K562 (cell line): ENCODE measurements at regions not wholly inside any gene's neighbourhood (a gene's known extent, or its start where the extent isn't known, plus 50 kb on each side); places are given as distances from the start of the nearest gene placed in this dataset.

ENCODE experiments used
- ARID3A ChIP-seq: IDR thresholded peaks from 2 replicates; pipeline ENCODE4 v1.6.1; 2012; ENCODE audit warnings: low read depth, low read length, improper control_type of control experiment, borderline replicate concordance
- ARNT ChIP-seq, 2 experiments: fragments of 450-650 bp; IDR thresholded peaks; 2 replicates each; pipeline ENCODE4 v1.6.1; 2016; ENCODE audit warnings: mild to moderate bottlenecking in 1 of 2
- CHD2 ChIP-seq: IDR thresholded peaks from 2 replicates; pipeline ENCODE4 v1.6.1; 2011; ENCODE audit warnings: low read depth, low read length
- CREM ChIP-seq: IDR thresholded peaks from 2 replicates; pipeline ENCODE4 v1.6.1; 2014; ENCODE audit warnings: antibody characterized with exemption, low read depth
- DPF2 ChIP-seq: fragments of 450-650 bp; IDR thresholded peaks from 2 replicates; pipeline ENCODE4 v1.6.1; 2016
- HLTF ChIP-seq: fragments of 450-650 bp; IDR thresholded peaks from 2 replicates; pipeline ENCODE4 v1.6.1; 2016
- IRF2 ChIP-seq: sonication (generic); formaldehyde crosslinking; IDR thresholded peaks from 2 replicates; pipeline ENCODE4 v1.8.1; 2022; ENCODE audit warnings: mild to moderate bottlenecking, missing genetic modification reagents
- KDM1A ChIP-seq, 2 experiments: fragments of 450-650 bp; IDR thresholded peaks; 2 replicates each; pipeline ENCODE4 v1.6.1; 2016; ENCODE audit warnings: mild to moderate bottlenecking in 2 of 2
- LCOR ChIP-seq: sonication (generic); formaldehyde crosslinking; IDR thresholded peaks from 2 replicates; pipeline ENCODE4 v1.8.0; 2022; ENCODE audit warnings: mild to moderate bottlenecking, missing genetic modification reagents
- MCM7 ChIP-seq, 2 experiments: fragments of 450-650 bp; IDR thresholded peaks; 2 replicates each; pipeline ENCODE4 v1.6.1; 2016 to 2018
- MYBL2 ChIP-seq, 2 experiments: fragments of 450-650 bp in 1 of 2; sonication (generic) in 1 of 2; formaldehyde crosslinking in 1 of 2; IDR thresholded peaks; 2 replicates each; pipeline versions ENCODE4 v1.6.1 to v1.8.1; 2017 to 2022; ENCODE audit warnings: borderline replicate concordance in 1 of 2, inconsistent platforms in 1 of 2, low read depth in 1 of 2, mild to moderate bottlenecking in 1 of 2, missing genetic modification reagents in 1 of 2, moderate library complexity in 1 of 2
- NFRKB ChIP-seq: fragments of 450-650 bp; IDR thresholded peaks from 2 replicates; pipeline ENCODE4 v1.6.1; 2016; ENCODE audit warnings: low read depth
- OTX1 ChIP-seq: fragments of 450-650 bp; formaldehyde crosslinking; IDR thresholded peaks from 2 replicates; pipeline ENCODE4 v1.4.0; 2022; ENCODE audit warnings: mild to moderate bottlenecking
- PHF20 ChIP-seq: fragments of 450-650 bp; IDR thresholded peaks from 2 replicates; pipeline ENCODE4 v1.6.1; 2018; ENCODE audit not compliant: partially characterized antibody
- TEAD1 ChIP-seq, 2 experiments: fragments of 450-650 bp in 1 of 2; sonication (generic) in 1 of 2; formaldehyde crosslinking; IDR thresholded peaks; 2 replicates each; pipeline versions ENCODE4 v1.4.0 to v1.8.0; 2020 to 2022; ENCODE audit warnings: mild to moderate bottlenecking in 2 of 2, missing genetic modification reagents in 1 of 2
- TRIM24 ChIP-seq, 2 experiments: fragments of 450-650 bp; IDR thresholded peaks; 2 replicates each; pipeline ENCODE4 v1.6.1; 2016
- ZBTB11 ChIP-seq, 3 experiments: fragments of 200-800 bp in 1 of 3; fragments of 250-450 bp in 1 of 3; fragments of 450-650 bp in 1 of 3; sonication (Bioruptor Pico) in 1 of 3; sonication (Bioruptor generic) in 1 of 3; formaldehyde crosslinking in 1 of 3; IDR thresholded peaks; 2 replicates each; pipeline versions ENCODE4 v1.6.1 to v1.8.0; 2016 to 2022; ENCODE audit warnings: mild to moderate bottlenecking in 2 of 3, missing genetic modification characterization in 2 of 3, missing compliant biosample characterization in 1 of 3, moderate library complexity in 1 of 3
- ZKSCAN8 ChIP-seq: fragments of 200-800 bp; sonication (Bioruptor generic); IDR thresholded peaks from 2 replicates; pipeline ENCODE4 v1.6.1; 2016; ENCODE audit warnings: missing genetic modification characterization, missing compliant biosample characterization
- TF ChIP-seq, protein P1 (sequence below): fragments of 250-450 bp; sonication (Bioruptor Pico); IDR thresholded peaks from 2 replicates; pipeline ENCODE4 v1.4.0; 2020; ENCODE audit warnings: mild to moderate bottlenecking, moderate library complexity
- TF ChIP-seq, protein P2 (sequence below): IDR thresholded peaks from 3 replicates; pipeline ENCODE4 v1.6.1; 2011; ENCODE audit warnings: borderline replicate concordance, mild to moderate bottlenecking; ENCODE audit not compliant: insufficient read length, insufficient read depth

DNA sequence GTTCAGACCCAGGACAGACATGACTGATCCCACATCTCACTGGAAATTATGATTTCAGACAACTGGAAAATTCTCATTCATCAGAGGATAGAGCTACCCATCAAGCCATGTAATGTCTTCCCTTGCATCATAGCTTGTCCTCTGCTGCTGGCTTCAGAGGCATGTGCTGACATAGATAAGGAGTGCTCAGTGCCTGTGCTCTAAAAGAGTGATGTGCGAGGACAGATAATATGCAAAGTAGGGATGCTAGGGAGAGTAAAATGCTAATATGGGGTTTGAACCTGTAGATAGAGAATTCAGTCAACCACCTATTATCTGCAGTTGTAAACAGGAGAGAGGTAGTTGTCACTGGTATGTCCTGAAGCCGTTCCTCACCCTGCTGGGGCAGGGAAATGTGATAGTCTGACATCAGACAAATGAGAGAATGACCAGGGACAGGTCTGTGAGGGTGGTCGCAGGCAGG lies 349.7 kb upstream of the CCL2 start (continued):
- TF ChIP-seq ARID3A = peak; percentile 91
- TF ChIP-seq ARNT (IDR thresholded peaks at IDR 0.05) = peak; percentile 85 to 98
- peak; percentile 94 to 96 for TF ChIP-seq KDM1A (IDR thresholded peaks at IDR 0.05)
- TF ChIP-seq TRIM24 (IDR thresholded peaks at IDR 0.05) = peak; percentile 97 to 98
- 0 out of 2 replicates have a peak, but pooled peaks have one; percentile 36 for TF ChIP-seq LCOR
- TF ChIP-seq MYBL2 (IDR thresholded peaks at IDR 0.05; ENCODE audit: low read depth) = peak; percentile 68
- no peak for TF ChIP-seq MYBL2 (CRISPR knock-in tag; IDR thresholded peaks at IDR 0.05; ENCODE audit: borderline replicate concordance)
- TF ChIP-seq, protein P1, sequence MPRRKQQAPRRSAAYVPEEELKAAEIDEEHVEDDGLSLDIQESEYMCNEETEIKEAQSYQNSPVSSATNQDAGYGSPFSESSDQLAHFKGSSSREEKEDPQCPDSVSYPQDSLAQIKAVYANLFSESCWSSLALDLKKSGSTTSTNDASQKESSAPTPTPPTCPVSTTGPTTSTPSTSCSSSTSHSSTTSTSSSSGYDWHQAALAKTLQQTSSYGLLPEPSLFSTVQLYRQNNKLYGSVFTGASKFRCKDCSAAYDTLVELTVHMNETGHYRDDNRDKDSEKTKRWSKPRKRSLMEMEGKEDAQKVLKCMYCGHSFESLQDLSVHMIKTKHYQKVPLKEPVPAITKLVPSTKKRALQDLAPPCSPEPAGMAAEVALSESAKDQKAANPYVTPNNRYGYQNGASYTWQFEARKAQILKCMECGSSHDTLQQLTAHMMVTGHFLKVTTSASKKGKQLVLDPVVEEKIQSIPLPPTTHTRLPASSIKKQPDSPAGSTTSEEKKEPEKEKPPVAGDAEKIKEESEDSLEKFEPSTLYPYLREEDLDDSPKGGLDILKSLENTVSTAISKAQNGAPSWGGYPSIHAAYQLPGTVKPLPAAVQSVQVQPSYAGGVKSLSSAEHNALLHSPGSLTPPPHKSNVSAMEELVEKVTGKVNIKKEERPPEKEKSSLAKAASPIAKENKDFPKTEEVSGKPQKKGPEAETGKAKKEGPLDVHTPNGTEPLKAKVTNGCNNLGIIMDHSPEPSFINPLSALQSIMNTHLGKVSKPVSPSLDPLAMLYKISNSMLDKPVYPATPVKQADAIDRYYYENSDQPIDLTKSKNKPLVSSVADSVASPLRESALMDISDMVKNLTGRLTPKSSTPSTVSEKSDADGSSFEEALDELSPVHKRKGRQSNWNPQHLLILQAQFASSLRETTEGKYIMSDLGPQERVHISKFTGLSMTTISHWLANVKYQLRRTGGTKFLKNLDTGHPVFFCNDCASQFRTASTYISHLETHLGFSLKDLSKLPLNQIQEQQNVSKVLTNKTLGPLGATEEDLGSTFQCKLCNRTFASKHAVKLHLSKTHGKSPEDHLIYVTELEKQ (CRISPR knock-in tag) = no peak
- no peak for TF ChIP-seq MCM7 (IDR thresholded peaks at IDR 0.05)
- TF ChIP-seq CREM = peak; percentile 92
- peak; percentile 71; the same call in 1 of the 2 replicates for TF ChIP-seq HLTF
- TF ChIP-seq PHF20 = peak; percentile 55
- TF ChIP-seq ZBTB11 (CRISPR knock-in tag; IDR thresholded peaks at IDR 0.05) = peak in 1 of 3 experiments; percentile 74; a peak in 2 of 6 replicates
- TF ChIP-seq OTX1 = peak; percentile 32; the same call in 1 of the 2 replicates
- TF ChIP-seq DPF2 = peak; percentile 100
- peak; percentile 52; the same call in 1 of the 2 replicates for TF ChIP-seq ZKSCAN8
- TF ChIP-seq NFRKB = peak; percentile 82
- peak; percentile 21; the same call in 1 of the 2 replicates for TF ChIP-seq CHD2
- peak in 1 of 2 experiments; percentile 91; a peak in 2 of 4 replicates for TF ChIP-seq TEAD1 (CRISPR knock-in tag; IDR thresholded peaks at IDR 0.05)
- TF ChIP-seq IRF2 (CRISPR knock-in tag) = no peak
- TF ChIP-seq, protein P2, sequence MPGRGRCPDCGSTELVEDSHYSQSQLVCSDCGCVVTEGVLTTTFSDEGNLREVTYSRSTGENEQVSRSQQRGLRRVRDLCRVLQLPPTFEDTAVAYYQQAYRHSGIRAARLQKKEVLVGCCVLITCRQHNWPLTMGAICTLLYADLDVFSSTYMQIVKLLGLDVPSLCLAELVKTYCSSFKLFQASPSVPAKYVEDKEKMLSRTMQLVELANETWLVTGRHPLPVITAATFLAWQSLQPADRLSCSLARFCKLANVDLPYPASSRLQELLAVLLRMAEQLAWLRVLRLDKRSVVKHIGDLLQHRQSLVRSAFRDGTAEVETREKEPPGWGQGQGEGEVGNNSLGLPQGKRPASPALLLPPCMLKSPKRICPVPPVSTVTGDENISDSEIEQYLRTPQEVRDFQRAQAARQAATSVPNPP = no peak
